ENCODE measurements at regions not wholly inside any gene's neighbourhood (a gene's known extent, or its start where the extent isn't known, plus 50 kb on each side); places are given as distances from the start of the nearest gene placed in this dataset.

DNA sequence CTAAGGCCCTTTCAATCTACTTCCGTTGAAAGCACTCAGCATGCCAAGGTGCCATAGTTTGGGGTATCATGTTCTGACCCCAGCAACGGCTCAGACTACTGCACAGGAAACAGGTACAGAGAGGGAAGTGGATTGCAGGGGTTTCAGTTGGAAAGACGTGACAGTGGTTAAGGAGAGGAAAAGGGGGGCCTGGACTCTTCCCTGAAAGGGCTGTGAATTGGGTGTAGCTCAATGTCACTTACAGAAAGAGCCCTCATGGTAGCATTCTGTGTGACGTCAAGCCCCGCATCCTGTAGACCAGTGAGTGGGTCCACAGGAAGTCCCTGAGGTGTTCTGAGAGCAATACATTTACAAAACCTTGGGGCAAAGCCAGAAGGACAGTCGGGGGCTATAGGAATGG lies 121.5 kb upstream of the GYPC start (continued):
- TF ChIP-seq, protein P1, sequence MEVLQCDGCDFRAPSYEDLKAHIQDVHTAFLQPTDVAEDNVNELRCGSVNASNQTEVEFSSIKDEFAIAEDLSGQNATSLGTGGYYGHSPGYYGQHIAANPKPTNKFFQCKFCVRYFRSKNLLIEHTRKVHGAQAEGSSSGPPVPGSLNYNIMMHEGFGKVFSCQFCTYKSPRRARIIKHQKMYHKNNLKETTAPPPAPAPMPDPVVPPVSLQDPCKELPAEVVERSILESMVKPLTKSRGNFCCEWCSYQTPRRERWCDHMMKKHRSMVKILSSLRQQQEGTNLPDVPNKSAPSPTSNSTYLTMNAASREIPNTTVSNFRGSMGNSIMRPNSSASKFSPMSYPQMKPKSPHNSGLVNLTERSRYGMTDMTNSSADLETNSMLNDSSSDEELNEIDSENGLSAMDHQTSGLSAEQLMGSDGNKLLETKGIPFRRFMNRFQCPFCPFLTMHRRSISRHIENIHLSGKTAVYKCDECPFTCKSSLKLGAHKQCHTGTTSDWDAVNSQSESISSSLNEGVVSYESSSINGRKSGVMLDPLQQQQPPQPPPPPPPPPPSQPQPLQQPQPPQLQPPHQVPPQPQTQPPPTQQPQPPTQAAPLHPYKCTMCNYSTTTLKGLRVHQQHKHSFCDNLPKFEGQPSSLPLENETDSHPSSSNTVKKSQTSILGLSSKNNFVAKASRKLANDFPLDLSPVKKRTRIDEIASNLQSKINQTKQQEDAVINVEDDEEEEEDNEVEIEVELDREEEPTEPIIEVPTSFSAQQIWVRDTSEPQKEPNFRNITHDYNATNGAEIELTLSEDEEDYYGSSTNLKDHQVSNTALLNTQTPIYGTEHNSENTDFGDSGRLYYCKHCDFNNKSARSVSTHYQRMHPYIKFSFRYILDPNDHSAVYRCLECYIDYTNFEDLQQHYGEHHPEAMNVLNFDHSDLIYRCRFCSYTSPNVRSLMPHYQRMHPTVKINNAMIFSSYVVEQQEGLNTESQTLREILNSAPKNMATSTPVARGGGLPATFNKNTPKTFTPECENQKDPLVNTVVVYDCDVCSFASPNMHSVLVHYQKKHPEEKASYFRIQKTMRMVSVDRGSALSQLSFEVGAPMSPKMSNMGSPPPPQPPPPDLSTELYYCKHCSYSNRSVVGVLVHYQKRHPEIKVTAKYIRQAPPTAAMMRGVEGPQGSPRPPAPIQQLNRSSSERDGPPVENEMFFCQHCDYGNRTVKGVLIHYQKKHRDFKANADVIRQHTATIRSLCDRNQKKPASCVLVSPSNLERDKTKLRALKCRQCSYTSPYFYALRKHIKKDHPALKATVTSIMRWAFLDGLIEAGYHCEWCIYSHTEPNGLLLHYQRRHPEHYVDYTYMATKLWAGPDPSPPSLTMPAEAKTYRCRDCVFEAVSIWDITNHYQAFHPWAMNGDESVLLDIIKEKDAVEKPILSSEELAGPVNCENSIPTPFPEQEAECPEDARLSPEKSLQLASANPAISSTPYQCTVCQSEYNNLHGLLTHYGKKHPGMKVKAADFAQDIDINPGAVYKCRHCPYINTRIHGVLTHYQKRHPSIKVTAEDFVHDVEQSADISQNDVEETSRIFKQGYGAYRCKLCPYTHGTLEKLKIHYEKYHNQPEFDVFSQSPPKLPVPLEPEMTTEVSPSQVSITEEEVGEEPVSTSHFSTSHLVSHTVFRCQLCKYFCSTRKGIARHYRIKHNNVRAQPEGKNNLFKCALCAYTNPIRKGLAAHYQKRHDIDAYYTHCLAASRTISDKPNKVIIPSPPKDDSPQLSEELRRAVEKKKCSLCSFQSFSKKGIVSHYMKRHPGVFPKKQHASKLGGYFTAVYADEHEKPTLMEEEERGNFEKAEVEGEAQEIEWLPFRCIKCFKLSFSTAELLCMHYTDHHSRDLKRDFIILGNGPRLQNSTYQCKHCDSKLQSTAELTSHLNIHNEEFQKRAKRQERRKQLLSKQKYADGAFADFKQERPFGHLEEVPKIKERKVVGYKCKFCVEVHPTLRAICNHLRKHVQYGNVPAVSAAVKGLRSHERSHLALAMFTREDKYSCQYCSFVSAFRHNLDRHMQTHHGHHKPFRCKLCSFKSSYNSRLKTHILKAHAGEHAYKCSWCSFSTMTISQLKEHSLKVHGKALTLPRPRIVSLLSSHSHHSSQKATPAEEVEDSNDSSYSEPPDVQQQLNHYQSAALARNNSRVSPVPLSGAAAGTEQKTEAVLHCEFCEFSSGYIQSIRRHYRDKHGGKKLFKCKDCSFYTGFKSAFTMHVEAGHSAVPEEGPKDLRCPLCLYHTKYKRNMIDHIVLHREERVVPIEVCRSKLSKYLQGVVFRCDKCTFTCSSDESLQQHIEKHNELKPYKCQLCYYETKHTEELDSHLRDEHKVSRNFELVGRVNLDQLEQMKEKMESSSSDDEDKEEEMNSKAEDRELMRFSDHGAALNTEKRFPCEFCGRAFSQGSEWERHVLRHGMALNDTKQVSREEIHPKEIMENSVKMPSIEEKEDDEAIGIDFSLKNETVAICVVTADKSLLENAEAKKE (CRISPR knock-in tag; IDR thresholded peaks at IDR 0.05): no peak

DNA sequence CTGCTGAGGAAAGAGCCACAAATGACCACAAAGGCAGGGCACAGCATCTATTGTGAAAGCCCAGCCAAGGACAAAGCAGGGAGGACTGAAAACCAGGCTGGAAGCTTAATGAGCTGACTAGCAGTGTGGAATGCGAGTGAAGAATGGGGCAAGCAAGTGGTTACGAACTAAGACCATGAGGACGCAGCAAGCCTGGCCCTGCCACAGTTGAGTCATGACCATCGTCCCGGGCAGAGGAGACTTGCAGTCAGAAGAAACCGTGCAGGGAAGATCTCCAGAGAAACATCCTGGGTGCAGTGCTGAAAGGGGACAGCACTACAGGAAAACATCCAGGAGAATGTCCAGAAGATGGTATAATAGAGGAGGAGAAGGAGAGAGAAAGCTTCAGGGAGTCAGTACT lies 120.5 kb upstream of the GYPC start:
- DNase-seq (ENCODE audit: low spot score) (no peak), ATAC-seq (no peak)
- no peak for TF ChIP-seq JUNB (IDR thresholded peaks at IDR 0.05; ENCODE audit: unreplicated experiment)
- TF ChIP-seq, protein P2, sequence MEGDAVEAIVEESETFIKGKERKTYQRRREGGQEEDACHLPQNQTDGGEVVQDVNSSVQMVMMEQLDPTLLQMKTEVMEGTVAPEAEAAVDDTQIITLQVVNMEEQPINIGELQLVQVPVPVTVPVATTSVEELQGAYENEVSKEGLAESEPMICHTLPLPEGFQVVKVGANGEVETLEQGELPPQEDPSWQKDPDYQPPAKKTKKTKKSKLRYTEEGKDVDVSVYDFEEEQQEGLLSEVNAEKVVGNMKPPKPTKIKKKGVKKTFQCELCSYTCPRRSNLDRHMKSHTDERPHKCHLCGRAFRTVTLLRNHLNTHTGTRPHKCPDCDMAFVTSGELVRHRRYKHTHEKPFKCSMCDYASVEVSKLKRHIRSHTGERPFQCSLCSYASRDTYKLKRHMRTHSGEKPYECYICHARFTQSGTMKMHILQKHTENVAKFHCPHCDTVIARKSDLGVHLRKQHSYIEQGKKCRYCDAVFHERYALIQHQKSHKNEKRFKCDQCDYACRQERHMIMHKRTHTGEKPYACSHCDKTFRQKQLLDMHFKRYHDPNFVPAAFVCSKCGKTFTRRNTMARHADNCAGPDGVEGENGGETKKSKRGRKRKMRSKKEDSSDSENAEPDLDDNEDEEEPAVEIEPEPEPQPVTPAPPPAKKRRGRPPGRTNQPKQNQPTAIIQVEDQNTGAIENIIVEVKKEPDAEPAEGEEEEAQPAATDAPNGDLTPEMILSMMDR (conservative IDR thresholded peaks at IDR 0.05; ENCODE audit: low read depth in 2 of 2): no peak
- no peak for TF ChIP-seq EZH2phosphoT487 (IDR thresholded peaks at IDR 0.05; ENCODE audit: unreplicated experiment)
- peaks cover 3% of the 10 kb centered on the region for H3K27me3 Mint-ChIP-seq (ENCODE audit: insufficient read depth, low read depth, poor library complexity)
- Histone ChIP-seq H2AFZ (no peak overlapping the region), H3K4me3 (no peak overlapping the region), H3K79me2 (replicated peaks; ENCODE audit: insufficient read depth) (no peaks in the 10 kb centered on the region), H3F3A (replicated peaks; ENCODE audit: low read depth) (no peaks in the 10 kb centered on the region), H3K4me2 (no peak overlapping the region), H3K36me3 (ENCODE audit: insufficient read depth) (no peaks in the 10 kb centered on the region), H3K27me3 (ENCODE audit: insufficient read depth) (no peaks in the 10 kb centered on the region), H3K27ac (ENCODE audit: low read depth) (no peak overlapping the region), H4K20me1 (replicated peaks; ENCODE audit: insufficient read depth) (no peaks in the 10 kb centered on the region), H3K4me1 (ENCODE audit: insufficient read depth) (no peaks in the 10 kb centered on the region), H3K9me2 (ENCODE audit: insufficient read depth) (no peaks in the 10 kb centered on the region)
- no peaks in the 10 kb centered on the region; the same call in 2 of the 3 replicates for H3K9me3 Mint-ChIP-seq
- no peaks in the 10 kb centered on the region for H3K36me3 Mint-ChIP-seq (ENCODE audit: low read depth)
- H3K4me1 Mint-ChIP-seq: no peaks in the 10 kb centered on the region
- no peak overlapping the region for H3K27ac Mint-ChIP-seq
- H3K4me3 Mint-ChIP-seq: no peak overlapping the region
